NB4 (cell line): ENCODE measurements at regions not wholly inside any gene's neighbourhood (a gene's known extent, or its start where the extent isn't known, plus 50 kb on each side); places are given as distances from the start of the nearest gene placed in this dataset.

Source experiments
- DNase-seq: peaks from one replicate; pipeline ENCODE4 v3.0.0; 2010; ENCODE audit warnings: low read depth
- H3K4me3 ChIP-seq: one replicate; pipeline ENCODE4 v1.5.1; 2011; ENCODE audit warnings: mild to moderate bottlenecking, low read depth, low read length, moderate library complexity
- MYC ChIP-seq: IDR thresholded peaks from 2 replicates; pipeline ENCODE4 v1.6.1; 2011; ENCODE audit warnings: low read depth, low read length
- POLR2A ChIP-seq: IDR thresholded peaks from 2 replicates; pipeline ENCODE4 v1.6.1; 2011; ENCODE audit warnings: mild to moderate bottlenecking; ENCODE audit not compliant: insufficient read length; ENCODE audit errors: extremely low read depth
- TF ChIP-seq, protein P1 (sequence below): IDR thresholded peaks from one replicate; pipeline ENCODE4 v1.5.1; 2012; ENCODE audit warnings: low read depth, low read length
- TF ChIP-seq, protein P2 (sequence below): IDR thresholded peaks from 2 replicates; pipeline ENCODE4 v1.6.1; 2011; ENCODE audit warnings: low read depth, low read length

DNA sequence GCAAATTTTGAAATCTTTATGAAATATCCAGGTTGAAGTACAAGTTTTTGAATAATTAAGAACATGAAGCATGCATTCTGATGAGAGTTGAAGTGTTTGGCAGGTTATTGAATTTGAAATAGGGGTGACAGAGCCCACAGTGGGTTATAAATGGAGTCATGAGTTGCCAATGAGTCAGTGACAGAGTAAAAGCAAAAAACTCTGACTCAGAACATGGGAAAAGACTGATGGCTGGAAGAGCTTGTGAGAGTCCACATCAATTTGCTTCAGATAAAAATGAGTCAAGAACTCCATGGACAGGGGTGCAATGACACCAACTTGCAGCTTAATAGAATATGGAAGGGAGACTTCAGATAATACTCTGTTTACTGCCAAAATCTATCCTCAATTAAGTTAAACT, 105.3 kb downstream of the SLC6A15 start:
- no peak for DNase-seq
- TF ChIP-seq POLR2A = no peak
- TF ChIP-seq, protein P1, sequence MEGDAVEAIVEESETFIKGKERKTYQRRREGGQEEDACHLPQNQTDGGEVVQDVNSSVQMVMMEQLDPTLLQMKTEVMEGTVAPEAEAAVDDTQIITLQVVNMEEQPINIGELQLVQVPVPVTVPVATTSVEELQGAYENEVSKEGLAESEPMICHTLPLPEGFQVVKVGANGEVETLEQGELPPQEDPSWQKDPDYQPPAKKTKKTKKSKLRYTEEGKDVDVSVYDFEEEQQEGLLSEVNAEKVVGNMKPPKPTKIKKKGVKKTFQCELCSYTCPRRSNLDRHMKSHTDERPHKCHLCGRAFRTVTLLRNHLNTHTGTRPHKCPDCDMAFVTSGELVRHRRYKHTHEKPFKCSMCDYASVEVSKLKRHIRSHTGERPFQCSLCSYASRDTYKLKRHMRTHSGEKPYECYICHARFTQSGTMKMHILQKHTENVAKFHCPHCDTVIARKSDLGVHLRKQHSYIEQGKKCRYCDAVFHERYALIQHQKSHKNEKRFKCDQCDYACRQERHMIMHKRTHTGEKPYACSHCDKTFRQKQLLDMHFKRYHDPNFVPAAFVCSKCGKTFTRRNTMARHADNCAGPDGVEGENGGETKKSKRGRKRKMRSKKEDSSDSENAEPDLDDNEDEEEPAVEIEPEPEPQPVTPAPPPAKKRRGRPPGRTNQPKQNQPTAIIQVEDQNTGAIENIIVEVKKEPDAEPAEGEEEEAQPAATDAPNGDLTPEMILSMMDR = no peak
- TF ChIP-seq, protein P2, sequence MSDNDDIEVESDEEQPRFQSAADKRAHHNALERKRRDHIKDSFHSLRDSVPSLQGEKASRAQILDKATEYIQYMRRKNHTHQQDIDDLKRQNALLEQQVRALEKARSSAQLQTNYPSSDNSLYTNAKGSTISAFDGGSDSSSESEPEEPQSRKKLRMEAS = no peak
- no peak for TF ChIP-seq MYC

DNA sequence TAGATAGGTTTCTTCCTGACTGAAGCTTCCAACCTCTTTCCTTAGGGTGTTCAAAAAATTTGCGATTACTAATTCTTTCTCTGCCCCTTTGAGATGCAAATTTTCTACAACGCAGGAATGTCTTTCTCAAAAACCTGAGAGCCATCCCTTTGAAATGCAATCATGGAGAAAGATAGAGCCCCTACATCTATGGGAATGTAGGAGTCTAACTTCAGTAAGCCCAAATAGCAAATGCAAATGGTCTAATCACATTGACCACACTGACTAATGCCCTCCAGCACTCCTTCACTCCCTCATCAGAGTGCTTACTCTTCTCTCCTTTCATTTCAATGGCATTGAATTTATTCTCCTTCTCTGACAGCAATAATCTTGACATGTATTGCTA, 107.1 kb downstream of the SLC6A15 start:
- H3K4me3 ChIP-seq = no peak overlapping the region

More for the DNA sequence above, 105.3 kb downstream of the SLC6A15 start:
- H3K4me3 ChIP-seq = no peak overlapping the region

GRCh38 chr12:84804691-84805473, 107.7 kb downstream of the SLC6A15 start:
- no peak for DNase-seq
- no peak overlapping the region for H3K4me3 ChIP-seq
- TF ChIP-seq, protein P2 = no peak
- TF ChIP-seq MYC = no peak
- TF ChIP-seq POLR2A = no peak
- TF ChIP-seq, protein P1 = no peak

More for the DNA sequence above, 107.1 kb downstream of the SLC6A15 start:
- no peak for DNase-seq
- TF ChIP-seq, protein P1 = no peak
- no peak for TF ChIP-seq MYC
- TF ChIP-seq, protein P2 = no peak

- TF ChIP-seq, protein P2 = no peak
- no peak for TF ChIP-seq MYC
- no peak for TF ChIP-seq POLR2A
- TF ChIP-seq, protein P1 = no peak
- no peak overlapping the region for H3K4me3 ChIP-seq
- DNase-seq = no peak
These were observed 108.9 kb downstream of the SLC6A15 start for GRCh38 chr12:84803661-84804060.

DNA sequence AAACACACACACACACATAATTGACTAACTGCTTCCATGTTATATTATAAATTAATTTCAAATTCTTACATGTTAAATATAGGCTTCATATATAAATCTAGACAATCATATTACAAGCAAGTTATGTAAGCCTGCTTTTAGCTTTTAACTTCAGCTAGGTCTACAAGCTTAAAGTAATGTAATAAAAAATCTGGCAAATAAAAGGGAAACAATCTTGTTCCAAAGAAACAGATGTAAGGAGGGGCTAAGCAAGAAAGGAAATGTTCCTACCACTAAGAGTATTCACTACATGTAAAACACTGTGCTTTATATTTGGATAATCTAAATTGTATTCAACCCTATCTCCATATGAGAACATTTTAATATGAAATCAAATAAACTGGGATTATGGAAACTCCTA, 110.4 kb downstream of the SLC6A15 start:
- TF ChIP-seq, protein P1 = no peak
- TF ChIP-seq, protein P2 = no peak
- TF ChIP-seq MYC (no peak), POLR2A (no peak)
- DNase-seq = no peak
- H3K4me3 ChIP-seq = no peak overlapping the region
